Gastroesophageal sphincter (tissue), 3 donors: ENCODE measurements at regions not wholly inside any gene's neighbourhood (a gene's known extent, or its start where the extent isn't known, plus 50 kb on each side); places are given as distances from the start of the nearest gene placed in this dataset.

ENCODE experiments used
- POLR2AphosphoS5 ChIP-seq: sonication (generic); formaldehyde crosslinking; IDR thresholded peaks from one replicate; pipeline ENCODE4 v1.6.1; 2017; ENCODE audit warnings: antibody characterized with exemption
- TF ChIP-seq, protein P1 (sequence below), 4 experiments: fragments of 200-600 bp in 2 of 4; fragments of 450-650 bp in 2 of 4; sonication (generic) in 1 of 4; IDR thresholded peaks; one replicate each; pipeline ENCODE4 v1.5.1; 2017 to 2019; ENCODE audit warnings: antibody characterized with exemption in 4 of 4, mild to moderate bottlenecking in 2 of 4, moderate library complexity in 2 of 4

DNA sequence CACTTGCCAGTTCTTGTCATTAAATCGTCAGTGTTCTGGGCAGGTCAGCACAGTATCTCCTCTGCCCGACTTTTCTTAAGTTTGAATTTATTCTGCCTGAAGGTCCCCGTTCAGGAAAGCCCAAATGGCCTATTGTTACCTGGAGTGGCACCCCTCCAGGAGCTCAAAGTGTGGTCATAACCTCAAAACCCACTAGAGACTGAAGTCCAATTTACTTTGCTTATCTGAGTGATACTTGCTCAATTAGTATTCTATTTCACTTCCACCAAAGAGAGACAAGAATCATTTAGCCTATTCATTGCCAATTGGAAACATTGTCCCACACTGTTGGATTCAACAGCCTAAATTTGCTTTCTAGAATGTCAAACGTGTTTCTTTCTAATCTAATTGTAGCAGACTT, 375.3 kb downstream of the LNPK start:
- TF ChIP-seq, protein P1, sequence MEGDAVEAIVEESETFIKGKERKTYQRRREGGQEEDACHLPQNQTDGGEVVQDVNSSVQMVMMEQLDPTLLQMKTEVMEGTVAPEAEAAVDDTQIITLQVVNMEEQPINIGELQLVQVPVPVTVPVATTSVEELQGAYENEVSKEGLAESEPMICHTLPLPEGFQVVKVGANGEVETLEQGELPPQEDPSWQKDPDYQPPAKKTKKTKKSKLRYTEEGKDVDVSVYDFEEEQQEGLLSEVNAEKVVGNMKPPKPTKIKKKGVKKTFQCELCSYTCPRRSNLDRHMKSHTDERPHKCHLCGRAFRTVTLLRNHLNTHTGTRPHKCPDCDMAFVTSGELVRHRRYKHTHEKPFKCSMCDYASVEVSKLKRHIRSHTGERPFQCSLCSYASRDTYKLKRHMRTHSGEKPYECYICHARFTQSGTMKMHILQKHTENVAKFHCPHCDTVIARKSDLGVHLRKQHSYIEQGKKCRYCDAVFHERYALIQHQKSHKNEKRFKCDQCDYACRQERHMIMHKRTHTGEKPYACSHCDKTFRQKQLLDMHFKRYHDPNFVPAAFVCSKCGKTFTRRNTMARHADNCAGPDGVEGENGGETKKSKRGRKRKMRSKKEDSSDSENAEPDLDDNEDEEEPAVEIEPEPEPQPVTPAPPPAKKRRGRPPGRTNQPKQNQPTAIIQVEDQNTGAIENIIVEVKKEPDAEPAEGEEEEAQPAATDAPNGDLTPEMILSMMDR (IDR thresholded peaks at IDR 0.05), result no peak
- TF ChIP-seq POLR2AphosphoS5, result no peak
